Hematopoietic multipotent progenitor cell treated with erythropoietin and hydrocortisone succinate and interleukin-3 and kit ligand, for 8 days (in vitro differentiated cells): ENCODE measurements at regions not wholly inside any gene's neighbourhood (a gene's known extent, or its start where the extent isn't known, plus 50 kb on each side); places are given as distances from the start of the nearest gene placed in this dataset.

Experiments used
- DNase-seq: peaks from one replicate; pipeline ENCODE4 v3.0.0-alpha.2; 2015

DNA sequence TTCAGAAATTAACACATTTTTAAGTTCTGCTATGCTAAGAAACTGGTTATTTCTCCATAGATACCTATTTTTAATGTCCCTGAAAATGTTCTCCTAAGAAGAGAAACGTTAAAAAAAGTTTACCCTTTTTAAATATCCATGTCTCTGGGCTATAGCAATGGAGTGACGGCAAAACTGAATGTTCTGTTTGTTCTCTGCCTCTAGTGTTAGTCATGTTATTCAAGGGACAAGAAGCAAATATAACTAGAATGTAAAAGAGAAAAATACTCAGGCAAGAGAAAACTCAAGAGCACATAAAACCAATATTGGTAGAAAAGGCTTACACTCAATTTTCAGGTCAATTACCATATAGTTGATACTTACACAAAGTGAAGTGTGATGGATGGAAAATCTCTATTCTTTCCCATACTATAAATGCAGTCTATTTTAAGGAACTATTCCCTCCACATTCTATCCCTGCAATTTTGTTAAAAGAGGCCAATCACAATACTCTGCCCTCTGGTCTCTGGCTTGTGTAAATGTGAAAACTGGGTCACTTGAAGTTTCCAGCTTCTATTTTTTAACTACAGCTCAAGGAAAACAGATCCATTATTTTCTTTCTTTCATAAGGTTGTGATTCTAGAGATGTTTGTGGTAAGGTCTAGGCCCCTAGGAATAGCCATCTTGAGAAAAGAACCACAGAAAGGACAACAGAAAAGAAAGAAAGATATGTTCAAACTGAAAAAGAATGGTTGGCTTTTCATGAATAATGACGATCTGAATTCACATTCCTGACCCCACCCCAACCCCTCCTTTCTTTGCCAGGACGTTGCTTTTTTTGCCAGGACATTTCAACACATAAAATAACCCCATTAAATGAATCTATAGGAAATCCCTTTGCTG is 200.3 kb upstream of the FAM83B start:
- DNase-seq: no peak

DNA sequence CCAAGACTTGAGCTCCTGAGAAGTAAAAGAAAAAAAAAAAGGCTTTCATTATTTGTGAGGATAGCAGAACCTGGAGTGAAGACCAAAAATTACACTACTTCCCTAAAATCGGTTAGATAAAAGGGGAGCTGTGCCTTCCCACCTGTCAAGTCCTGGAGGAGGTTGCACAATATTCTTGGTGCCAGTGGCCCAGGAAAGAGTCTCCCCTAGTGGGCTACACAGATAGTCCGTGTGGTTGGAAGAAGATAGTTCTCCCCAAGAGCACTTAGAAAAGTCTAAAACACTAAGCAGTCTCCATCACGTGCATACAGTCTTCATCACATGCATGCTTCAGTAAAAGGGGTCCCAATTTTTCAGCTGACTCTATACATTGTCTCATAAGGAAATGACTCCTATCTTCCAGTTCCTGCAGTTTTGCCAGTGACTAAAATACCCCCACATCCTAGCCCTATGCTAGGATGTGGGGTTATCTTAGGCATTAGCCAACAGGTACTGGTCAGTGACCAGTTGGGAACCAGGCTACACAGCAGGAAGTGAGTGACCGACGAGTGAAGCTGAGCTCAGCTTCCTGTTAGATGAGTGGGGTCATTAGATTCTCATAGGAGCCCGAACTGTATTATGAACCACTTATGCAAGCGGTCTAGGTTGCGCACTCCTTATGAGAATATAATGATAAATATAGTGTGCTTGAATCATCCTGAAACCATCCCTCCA is 199.5 kb upstream of the FAM83B start:
- DNase-seq: no peak

- DNase-seq: no peak
Measured at GRCh38 chr6:54654381-54654780, 192.2 kb upstream of the FAM83B start.

DNA sequence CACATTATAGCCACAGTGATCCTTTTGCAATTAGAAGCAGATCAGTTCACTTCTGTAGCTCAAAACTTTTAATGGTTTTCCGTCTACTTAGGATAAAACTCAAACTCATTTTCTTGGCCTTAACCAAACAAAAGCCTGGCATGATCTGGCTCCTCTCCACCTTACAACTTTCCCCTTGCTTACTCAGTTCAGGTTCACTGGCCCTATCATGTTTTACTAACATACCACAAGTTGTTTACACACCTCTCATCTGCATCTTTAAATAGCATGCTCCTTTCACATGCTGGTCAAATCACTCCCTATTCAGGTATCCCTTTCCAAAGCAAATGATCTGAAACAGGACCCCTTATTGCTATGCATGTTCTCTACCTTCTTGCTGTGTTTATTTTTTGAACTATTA is 191.4 kb upstream of the FAM83B start:
- no peak for DNase-seq

GRCh38 chr6:54665278-54665677 is 181.3 kb upstream of the FAM83B start:
- no peak for DNase-seq

GRCh38 chr6:54680531-54680930 is 166.0 kb upstream of the FAM83B start:
- DNase-seq: no peak

GRCh38 chr6:54681267-54681666 is 165.3 kb upstream of the FAM83B start:
- no peak for DNase-seq

DNA sequence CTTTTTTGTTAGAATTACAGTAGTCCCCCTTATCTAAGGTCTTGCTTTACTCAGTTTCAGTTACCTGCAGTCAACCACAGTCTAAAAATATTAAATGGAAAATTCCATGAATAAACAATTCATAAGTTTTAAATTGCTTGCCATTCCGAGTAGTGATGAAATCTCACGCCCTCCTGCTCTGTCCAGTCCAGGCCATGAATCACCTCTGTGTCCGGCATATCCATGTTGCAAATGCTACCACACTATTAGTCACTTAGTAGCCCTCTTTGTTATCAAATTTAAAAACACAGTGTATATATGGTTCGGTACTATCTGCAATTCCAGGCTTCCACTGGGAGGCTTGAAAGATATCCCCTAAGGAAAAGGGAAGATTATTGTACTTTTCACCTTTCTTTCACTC is 164.6 kb upstream of the FAM83B start:
- no peak for DNase-seq

DNA sequence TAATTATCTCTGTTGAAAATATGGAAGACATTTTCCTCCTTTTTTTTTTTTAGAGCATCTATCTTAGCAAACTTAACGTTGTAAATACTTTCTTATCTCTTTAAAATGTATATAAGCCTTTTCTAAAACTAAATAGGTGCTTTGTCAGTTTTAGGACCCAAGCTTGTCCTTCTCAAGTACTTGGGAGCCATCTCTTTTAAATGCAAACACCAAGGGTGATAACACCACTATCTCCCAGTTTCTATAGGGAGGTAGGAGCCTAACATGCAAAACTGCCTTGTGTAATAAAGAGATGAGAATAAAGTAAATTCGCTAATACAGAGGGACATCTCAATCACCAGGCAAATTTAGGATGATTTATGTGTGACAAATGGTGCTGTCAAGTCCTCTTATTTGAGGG is 157.0 kb upstream of the FAM83B start:
- no peak for DNase-seq

DNA sequence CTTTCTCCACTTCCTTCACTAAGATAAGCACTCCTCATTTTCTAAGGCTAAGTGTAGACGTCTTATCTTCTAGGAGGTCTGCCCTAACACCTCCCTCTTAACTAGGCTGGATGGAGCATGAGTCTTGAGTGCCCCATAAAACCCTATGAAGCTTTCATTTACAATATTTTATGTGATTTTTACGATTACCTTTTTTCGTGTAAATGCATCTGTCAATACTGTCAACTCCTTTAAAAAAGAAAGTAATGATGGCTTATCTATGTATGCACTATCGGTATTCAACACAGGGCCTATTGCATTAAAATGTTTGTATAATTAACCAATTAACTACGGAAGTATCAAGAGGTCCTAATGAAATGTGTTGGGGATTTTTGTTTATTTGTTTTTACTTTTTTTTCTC is 156.0 kb upstream of the FAM83B start:
- DNase-seq: no peak

- no peak for DNase-seq
Measured at GRCh38 chr6:54694928-54695532, 151.5 kb upstream of the FAM83B start.

- DNase-seq: no peak
Measured at GRCh38 chr6:54695815-54696214, 150.8 kb upstream of the FAM83B start.

DNA sequence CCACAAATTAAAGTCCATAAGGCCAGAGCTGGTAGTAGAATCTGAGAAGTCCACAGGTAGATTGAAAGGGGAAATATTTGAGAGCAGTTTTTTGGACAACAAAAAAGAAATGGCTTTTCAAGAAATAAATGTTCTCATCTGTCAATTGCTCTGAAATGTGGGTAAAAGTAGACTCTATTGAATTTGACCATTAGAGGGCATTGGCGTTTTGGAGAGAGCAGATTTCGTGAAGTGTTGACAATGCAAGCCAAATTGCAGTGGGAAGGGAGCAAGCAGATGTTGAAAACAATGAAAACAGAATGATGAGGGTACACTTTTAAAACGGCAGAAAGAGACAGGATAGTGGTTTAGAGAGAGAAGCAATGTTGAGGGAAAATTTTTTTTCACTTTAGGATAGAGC is 149.1 kb upstream of the FAM83B start:
- DNase-seq: no peak

- no peak for DNase-seq
Measured at GRCh38 chr6:54698974-54699373, 147.6 kb upstream of the FAM83B start.

GRCh38 chr6:54700158-54700557 is 146.4 kb upstream of the FAM83B start:
- no peak for DNase-seq

DNA sequence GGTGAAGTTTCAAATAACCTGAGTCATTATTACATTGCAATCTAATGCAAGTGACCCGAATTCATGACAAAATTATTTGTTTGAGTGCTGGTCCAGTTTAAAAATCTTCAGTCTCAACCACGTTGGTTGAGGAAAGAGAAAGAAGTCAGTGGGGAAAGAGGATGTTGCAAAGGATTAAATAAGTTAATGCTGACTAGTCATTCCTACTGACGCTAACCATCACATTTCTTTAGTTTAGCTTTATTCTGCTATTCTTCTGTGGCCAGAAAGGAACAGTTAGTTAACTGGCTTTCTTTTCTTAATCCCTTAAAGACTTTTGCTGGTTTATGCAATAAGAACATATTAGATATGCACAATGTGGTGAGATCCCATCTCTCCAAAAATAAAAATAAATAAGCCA is 143.8 kb upstream of the FAM83B start:
- DNase-seq: no peak

- no peak for DNase-seq
Measured at GRCh38 chr6:54706391-54706790, 140.2 kb upstream of the FAM83B start.

DNA sequence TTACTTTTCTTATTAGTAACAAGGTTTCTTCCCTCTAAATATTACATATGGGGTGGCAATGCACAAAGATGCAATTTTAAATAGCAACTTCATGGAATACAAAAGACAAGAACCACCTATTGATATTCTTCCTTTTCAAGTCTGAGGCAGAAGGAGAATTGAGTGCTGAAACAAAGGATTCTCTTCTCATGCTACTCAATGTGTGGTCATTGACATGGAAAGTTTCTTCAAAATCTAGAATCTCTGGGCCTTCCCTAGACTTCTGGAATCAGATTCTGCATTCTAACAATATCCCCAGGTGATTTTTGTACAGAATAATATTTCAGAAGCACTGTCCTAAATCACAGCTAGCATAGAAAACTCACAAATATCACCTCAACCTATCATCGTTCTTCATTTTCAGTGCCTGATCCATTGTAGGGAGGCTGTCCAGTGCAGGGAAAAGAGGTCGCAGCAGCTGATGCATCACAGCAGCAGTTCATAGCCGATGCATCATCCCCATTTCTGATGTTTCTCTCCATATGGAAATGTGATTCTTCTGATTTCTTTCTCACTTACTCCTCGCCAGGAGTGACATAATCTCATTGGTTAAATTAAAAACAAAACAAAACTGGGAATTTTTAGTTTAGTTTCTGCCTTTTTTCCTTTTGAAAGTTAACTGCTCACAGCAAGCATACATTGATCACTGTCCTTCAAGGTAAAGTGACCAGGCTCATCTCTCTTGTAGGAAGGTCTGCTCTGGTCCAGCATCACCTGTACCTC is 139.5 kb upstream of the FAM83B start:
- DNase-seq: no peak

DNA sequence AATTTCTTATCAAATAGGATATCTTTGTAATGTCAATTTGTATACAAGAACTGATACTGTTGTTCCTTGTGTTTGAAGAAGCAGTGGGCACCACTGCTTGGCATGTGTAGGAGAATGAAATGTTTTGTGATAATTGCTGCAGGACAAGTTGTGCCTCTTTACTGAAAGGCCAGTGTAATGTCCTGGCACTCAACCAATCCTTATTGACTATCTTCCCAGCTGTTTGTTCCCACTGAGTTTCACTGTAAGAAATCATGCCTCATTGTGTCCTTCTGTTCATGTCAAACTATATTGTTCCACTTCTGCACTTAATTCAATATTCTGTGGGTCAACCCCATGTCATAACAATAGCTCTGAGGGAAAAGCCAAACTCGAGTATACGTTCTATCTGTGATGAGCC is 136.1 kb upstream of the FAM83B start:
- no peak for DNase-seq

GRCh38 chr6:54716010-54716409 is 130.6 kb upstream of the FAM83B start:
- DNase-seq: no peak

GRCh38 chr6:54716877-54717276 is 129.7 kb upstream of the FAM83B start:
- DNase-seq: no peak

- peak; percentile 69 for DNase-seq
Measured at GRCh38 chr6:54717849-54718455, 128.6 kb upstream of the FAM83B start.

GRCh38 chr6:54718541-54719023 is 128.0 kb upstream of the FAM83B start:
- DNase-seq: no peak
